GM12878 (cell line): ENCODE measurements at regions not wholly inside any gene's neighbourhood (a gene's known extent, or its start where the extent isn't known, plus 50 kb on each side); places are given as distances from the start of the nearest gene placed in this dataset.

Source experiments
- ATAC-seq: fragments of 200-7000 bp; cut with Tn5 transposase; 3 replicates; pipeline ENCODE4 v1.9.1; 2020; ENCODE audit warnings: mild to moderate bottlenecking, moderate library complexity
- BruUV-seq: library from RNA; stranded (reverse); fragments of 400-500 nt; replicated peaks from 2 replicates; lab custom pipeline; 2021; lab: Mats Ljungman, UMichigan
- CTCF ChIA-PET: fragments of 300-600 bp; sonication (Branson Sonifier 250); formaldehyde crosslinking; extraction: SDS; loops from one replicate; lab custom pipeline; 2021; ENCODE audit warnings: inconsistent platforms; lab: Yijun Ruan, JAX
- POLR2A ChIA-PET: fragments of 350-600 bp; formaldehyde crosslinking; extraction: SDS; loops from one replicate; lab custom pipeline; 2021; ENCODE audit warnings: inconsistent platforms; lab: Charles Lee
- RAD21 ChIA-PET: fragments of 300-600 bp; sonication (Branson Sonifier 250); formaldehyde crosslinking; loops from one replicate; lab custom pipeline; 2023; ENCODE audit warnings: antibody characterized with exemption; ENCODE audit not compliant: unreplicated experiment; lab: Charles Lee
- SMC1A ChIA-PET: fragments of 300-600 bp; sonication (Branson Sonifier 250); formaldehyde crosslinking; loops from one replicate; lab custom pipeline; 2023; ENCODE audit not compliant: unreplicated experiment, uncharacterized antibody; lab: Charles Lee
- DNase-seq: peaks from one replicate; pipeline ENCODE4 v3.0.0-alpha.2; 2011; ENCODE audit warnings: low read depth, low spot score
- FAIRE-seq: peaks from 3 replicates; lab custom pipeline; 2011; peaks lifted over from hg19 to GRCh38; lab: Jason Lieb, UNC
- H2AFZ ChIP-seq: 2 replicates; pipeline ENCODE4 v1.6.0; 2011; ENCODE audit warnings: low read depth, low read length, control low read depth; ENCODE audit not compliant: control insufficient read depth
- H3K27ac ChIP-seq: 2 replicates; pipeline ENCODE4 v1.5.1; 2011; ENCODE audit warnings: control low read depth; ENCODE audit not compliant: control insufficient read depth, insufficient read depth
- H3K27me3 ChIP-seq, 2 experiments: replicated peaks in 1 of 2; 2 replicates each; pipeline versions ENCODE4 v1.6.0 to v1.6.1; 2011; ENCODE audit warnings: low read length in 1 of 2; ENCODE audit not compliant: control insufficient read depth in 2 of 2, insufficient read depth in 2 of 2
- H3K36me3 ChIP-seq, 2 experiments: 2 replicates each; pipeline ENCODE4 v1.5.1; 2011; ENCODE audit warnings: low read length in 1 of 2; ENCODE audit not compliant: control insufficient read depth in 2 of 2, insufficient read depth in 2 of 2
- H3K4me1 ChIP-seq: 2 replicates; pipeline ENCODE4 v1.6.1; 2011; ENCODE audit warnings: mild to moderate bottlenecking, low read length, moderate library complexity, mixed read lengths; ENCODE audit not compliant: control insufficient read depth, insufficient read depth
- H3K4me2 ChIP-seq: 2 replicates; pipeline ENCODE4 v1.6.0; 2011; ENCODE audit warnings: control low read depth; ENCODE audit not compliant: control insufficient read depth, insufficient read depth
- H3K4me3 ChIP-seq: fragments of 200-600 bp; sonication (generic); 2 replicates; pipeline ENCODE4 v1.5.1; 2016
- H3K79me2 ChIP-seq: 2 replicates; pipeline ENCODE4 v1.6.0; 2011; ENCODE audit warnings: low read length; ENCODE audit not compliant: control insufficient read depth, insufficient read depth
- H3K9ac ChIP-seq: 2 replicates; pipeline ENCODE4 v1.8.0; 2011; ENCODE audit warnings: low read length, control low read depth, mixed read lengths; ENCODE audit not compliant: control insufficient read depth, insufficient read depth
- H3K9me3 ChIP-seq: replicated peaks from 3 replicates; pipeline ENCODE4 v1.5.1; 2011; ENCODE audit warnings: mild to moderate bottlenecking, low read length; ENCODE audit not compliant: control insufficient read depth, insufficient read depth
- H4K20me1 ChIP-seq: 2 replicates; pipeline ENCODE4 v1.6.0; 2011; ENCODE audit not compliant: control insufficient read depth, insufficient read depth
- BMI1 ChIP-seq: fragments of 450-650 bp; IDR thresholded peaks from 2 replicates; pipeline ENCODE4 v1.6.1; 2016; ENCODE audit warnings: mild to moderate bottlenecking, moderate library complexity, borderline replicate concordance
- CHD2 ChIP-seq: IDR thresholded peaks from 2 replicates; pipeline ENCODE4 v1.6.1; 2011; ENCODE audit warnings: low read depth, low read length, improper control_type of control experiment, borderline replicate concordance
- GATAD2B ChIP-seq: fragments of 450-650 bp; conservative IDR thresholded peaks from 2 replicates; pipeline ENCODE4 v1.6.1; 2017; ENCODE audit warnings: low read depth, mild to moderate bottlenecking, moderate library complexity
- MYB ChIP-seq: fragments of 150-350 bp; IDR thresholded peaks from 2 replicates; pipeline ENCODE4 v1.6.1; 2014; ENCODE audit warnings: mild to moderate bottlenecking, low read depth, low read length, borderline replicate concordance
- NR2F1 ChIP-seq: fragments of 450-650 bp; conservative IDR thresholded peaks from 2 replicates; pipeline ENCODE4 v1.6.1; 2017; ENCODE audit warnings: mild to moderate bottlenecking
- RAD51 ChIP-seq: fragments of 450-650 bp; IDR thresholded peaks from 2 replicates; pipeline ENCODE4 v1.6.1; 2016; ENCODE audit warnings: moderate library complexity, mild to moderate bottlenecking, inconsistent platforms
- SIX5 ChIP-seq: IDR thresholded peaks from 2 replicates; pipeline ENCODE4 v1.6.1; 2011; ENCODE audit warnings: mild to moderate bottlenecking, low read depth, low read length, moderate library complexity; ENCODE audit not compliant: severe bottlenecking
- SMC3 ChIP-seq: IDR thresholded peaks from 2 replicates; pipeline ENCODE4 v1.6.1; 2011; ENCODE audit warnings: low read length, improper control_type of control experiment, borderline replicate concordance
- SREBF2 ChIP-seq: IDR thresholded peaks from 2 replicates; pipeline ENCODE4 v1.6.1; 2012; ENCODE audit warnings: mild to moderate bottlenecking, low read length
- SUZ12 ChIP-seq: fragments of 200-600 bp; sonication (generic); IDR thresholded peaks from one replicate; pipeline ENCODE4 v1.6.1; 2018; ENCODE audit warnings: antibody characterized with exemption, mild to moderate bottlenecking; ENCODE audit not compliant: unreplicated experiment
- YBX1 ChIP-seq: fragments of 450-650 bp; IDR thresholded peaks from 2 replicates; pipeline ENCODE4 v1.6.1; 2016; ENCODE audit warnings: antibody characterized with exemption
- ZBED1 ChIP-seq: IDR thresholded peaks from 2 replicates; pipeline ENCODE4 v1.6.1; 2016; ENCODE audit warnings: borderline replicate concordance
- ZZZ3 ChIP-seq: IDR thresholded peaks from 2 replicates; pipeline ENCODE4 v1.6.1; 2011; ENCODE audit warnings: low read depth; ENCODE audit not compliant: control insufficient read depth, insufficient read length
- WGBS: methylation state at CpG from one replicate; pipeline ENCODE4 v1.1.6; 2016; ENCODE audit warnings: low lambda C conversion rate; ENCODE audit not compliant: insufficient replicate concordance, insufficient coverage; ENCODE audit errors: missing lambda C conversion rate; 5-methylcytosine and 5-hydroxymethylcytosine counted together
- in situ Hi-C: fragments of 300-500 bp; cut with MboI; formaldehyde crosslinking; loops from 9 replicates; pipeline ENCODE4 v1.14.3; 2018; ENCODE audit warnings: mixed read lengths
- intact Hi-C: fragments of 100-400 bp; cut with micrococcal nuclease; formaldehyde crosslinking; loops from one replicate; pipeline ENCODE4 v1.14.2; 2022; ENCODE audit not compliant: unreplicated experiment
- TF ChIP-seq, protein P1 (sequence below): fragments of 450-650 bp; IDR thresholded peaks from 2 replicates; pipeline ENCODE4 v1.6.1; 2018; ENCODE audit warnings: mild to moderate bottlenecking, low read depth, moderate library complexity; ENCODE audit not compliant: partially characterized antibody
- TF ChIP-seq, protein P2 (sequence below): IDR thresholded peaks from 2 replicates; pipeline ENCODE4 v1.6.1; 2012; ENCODE audit warnings: low read depth, low read length, improper control_type of control experiment
- TF ChIP-seq, protein P3 (sequence below): fragments of 450-650 bp; IDR thresholded peaks from 2 replicates; pipeline ENCODE4 v1.6.1; 2016; ENCODE audit warnings: mild to moderate bottlenecking, moderate library complexity, borderline replicate concordance
- TF ChIP-seq, protein P4 (sequence below): IDR thresholded peaks from 2 replicates; pipeline ENCODE4 v1.6.1; 2011; ENCODE audit warnings: mild to moderate bottlenecking, low read depth, low read length, moderate library complexity; ENCODE audit not compliant: insufficient replicate concordance

DNA sequence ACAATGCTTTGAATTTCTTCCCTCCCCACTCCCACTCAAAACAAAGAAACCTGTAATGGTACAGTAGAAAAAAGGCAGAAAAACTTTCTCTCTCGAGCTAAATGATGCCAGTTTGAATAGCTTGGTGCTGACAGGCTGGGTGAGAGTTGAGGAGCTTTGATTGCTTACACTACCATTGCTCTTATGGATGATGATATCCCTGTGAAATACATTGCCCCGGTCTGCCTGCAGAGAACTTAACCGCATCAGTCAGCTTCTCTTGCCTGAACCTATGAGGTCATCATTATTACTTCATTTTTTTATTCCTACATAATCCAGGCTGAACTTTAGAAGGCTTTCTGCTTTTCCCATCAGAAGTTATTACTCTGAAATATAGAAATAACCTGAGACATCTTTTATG, 69.3 kb downstream of the ISL1 start:
- RAD21 ChIA-PET = no interaction called here
- DNase-seq = no peak
- Histone ChIP-seq H4K20me1 (no peaks in the 10 kb centered on the region), H3K79me2 (no peaks in the 10 kb centered on the region), H3K36me3 (no peaks in the 10 kb centered on the region), H3K27me3 (no peaks in the 10 kb centered on the region), H3K9ac (no peak overlapping the region), H3K4me1 (no peaks in the 10 kb centered on the region), H3K4me3 (no peak overlapping the region), H2AFZ (no peak overlapping the region), H3K9me3 (no peaks in the 10 kb centered on the region), H3K4me2 (no peak overlapping the region), H3K27ac (no peak overlapping the region)
- POLR2A ChIA-PET = no interaction called here
- CTCF ChIA-PET = interaction anchor here (1.8 kb wide), 1 partner anchor 20 kb away, joined by 4 read pairs; no protein-coding TSS in a partner anchor
- BruUV-seq = no TSS peak
- whole genome bisulfite sequencing = 46% methylated on average over 3 of the region's 3 CpGs
- SMC1A ChIA-PET = no interaction called here
- in situ Hi-C loops (no loop called here), intact Hi-C loops (no loop called here)
- ATAC-seq = no peak
- FAIRE-seq = no peak
- TF ChIP-seq, protein P1, sequence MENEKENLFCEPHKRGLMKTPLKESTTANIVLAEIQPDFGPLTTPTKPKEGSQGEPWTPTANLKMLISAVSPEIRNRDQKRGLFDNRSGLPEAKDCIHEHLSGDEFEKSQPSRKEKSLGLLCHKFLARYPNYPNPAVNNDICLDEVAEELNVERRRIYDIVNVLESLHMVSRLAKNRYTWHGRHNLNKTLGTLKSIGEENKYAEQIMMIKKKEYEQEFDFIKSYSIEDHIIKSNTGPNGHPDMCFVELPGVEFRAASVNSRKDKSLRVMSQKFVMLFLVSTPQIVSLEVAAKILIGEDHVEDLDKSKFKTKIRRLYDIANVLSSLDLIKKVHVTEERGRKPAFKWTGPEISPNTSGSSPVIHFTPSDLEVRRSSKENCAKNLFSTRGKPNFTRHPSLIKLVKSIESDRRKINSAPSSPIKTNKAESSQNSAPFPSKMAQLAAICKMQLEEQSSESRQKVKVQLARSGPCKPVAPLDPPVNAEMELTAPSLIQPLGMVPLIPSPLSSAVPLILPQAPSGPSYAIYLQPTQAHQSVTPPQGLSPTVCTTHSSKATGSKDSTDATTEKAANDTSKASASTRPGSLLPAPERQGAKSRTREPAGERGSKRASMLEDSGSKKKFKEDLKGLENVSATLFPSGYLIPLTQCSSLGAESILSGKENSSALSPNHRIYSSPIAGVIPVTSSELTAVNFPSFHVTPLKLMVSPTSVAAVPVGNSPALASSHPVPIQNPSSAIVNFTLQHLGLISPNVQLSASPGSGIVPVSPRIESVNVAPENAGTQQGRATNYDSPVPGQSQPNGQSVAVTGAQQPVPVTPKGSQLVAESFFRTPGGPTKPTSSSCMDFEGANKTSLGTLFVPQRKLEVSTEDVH = no peak
- TF ChIP-seq, protein P2, sequence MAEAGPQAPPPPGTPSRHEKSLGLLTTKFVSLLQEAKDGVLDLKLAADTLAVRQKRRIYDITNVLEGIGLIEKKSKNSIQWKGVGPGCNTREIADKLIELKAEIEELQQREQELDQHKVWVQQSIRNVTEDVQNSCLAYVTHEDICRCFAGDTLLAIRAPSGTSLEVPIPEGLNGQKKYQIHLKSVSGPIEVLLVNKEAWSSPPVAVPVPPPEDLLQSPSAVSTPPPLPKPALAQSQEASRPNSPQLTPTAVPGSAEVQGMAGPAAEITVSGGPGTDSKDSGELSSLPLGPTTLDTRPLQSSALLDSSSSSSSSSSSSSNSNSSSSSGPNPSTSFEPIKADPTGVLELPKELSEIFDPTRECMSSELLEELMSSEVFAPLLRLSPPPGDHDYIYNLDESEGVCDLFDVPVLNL = no peak
- TF ChIP-seq NR2F1 (no peak), CHD2 (no peak), ZBED1 (no peak), YBX1 (no peak), SREBF2 (no peak), ZZZ3 (no peak), RAD51 (no peak), SIX5 (no peak), SMC3 (no peak), SUZ12 (no peak), BMI1 (no peak), GATAD2B (no peak), MYB (no peak)
- TF ChIP-seq, protein P3, sequence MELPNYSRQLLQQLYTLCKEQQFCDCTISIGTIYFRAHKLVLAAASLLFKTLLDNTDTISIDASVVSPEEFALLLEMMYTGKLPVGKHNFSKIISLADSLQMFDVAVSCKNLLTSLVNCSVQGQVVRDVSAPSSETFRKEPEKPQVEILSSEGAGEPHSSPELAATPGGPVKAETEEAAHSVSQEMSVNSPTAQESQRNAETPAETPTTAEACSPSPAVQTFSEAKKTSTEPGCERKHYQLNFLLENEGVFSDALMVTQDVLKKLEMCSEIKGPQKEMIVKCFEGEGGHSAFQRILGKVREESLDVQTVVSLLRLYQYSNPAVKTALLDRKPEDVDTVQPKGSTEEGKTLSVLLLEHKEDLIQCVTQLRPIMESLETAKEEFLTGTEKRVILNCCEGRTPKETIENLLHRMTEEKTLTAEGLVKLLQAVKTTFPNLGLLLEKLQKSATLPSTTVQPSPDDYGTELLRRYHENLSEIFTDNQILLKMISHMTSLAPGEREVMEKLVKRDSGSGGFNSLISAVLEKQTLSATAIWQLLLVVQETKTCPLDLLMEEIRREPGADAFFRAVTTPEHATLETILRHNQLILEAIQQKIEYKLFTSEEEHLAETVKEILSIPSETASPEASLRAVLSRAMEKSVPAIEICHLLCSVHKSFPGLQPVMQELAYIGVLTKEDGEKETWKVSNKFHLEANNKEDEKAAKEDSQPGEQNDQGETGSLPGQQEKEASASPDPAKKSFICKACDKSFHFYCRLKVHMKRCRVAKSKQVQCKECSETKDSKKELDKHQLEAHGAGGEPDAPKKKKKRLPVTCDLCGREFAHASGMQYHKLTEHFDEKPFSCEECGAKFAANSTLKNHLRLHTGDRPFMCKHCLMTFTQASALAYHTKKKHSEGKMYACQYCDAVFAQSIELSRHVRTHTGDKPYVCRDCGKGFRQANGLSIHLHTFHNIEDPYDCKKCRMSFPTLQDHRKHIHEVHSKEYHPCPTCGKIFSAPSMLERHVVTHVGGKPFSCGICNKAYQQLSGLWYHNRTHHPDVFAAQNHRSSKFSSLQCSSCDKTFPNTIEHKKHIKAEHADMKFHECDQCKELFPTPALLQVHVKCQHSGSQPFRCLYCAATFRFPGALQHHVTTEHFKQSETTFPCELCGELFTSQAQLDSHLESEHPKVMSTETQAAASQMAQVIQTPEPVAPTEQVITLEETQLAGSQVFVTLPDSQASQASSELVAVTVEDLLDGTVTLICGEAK = no peak
- TF ChIP-seq, protein P4, sequence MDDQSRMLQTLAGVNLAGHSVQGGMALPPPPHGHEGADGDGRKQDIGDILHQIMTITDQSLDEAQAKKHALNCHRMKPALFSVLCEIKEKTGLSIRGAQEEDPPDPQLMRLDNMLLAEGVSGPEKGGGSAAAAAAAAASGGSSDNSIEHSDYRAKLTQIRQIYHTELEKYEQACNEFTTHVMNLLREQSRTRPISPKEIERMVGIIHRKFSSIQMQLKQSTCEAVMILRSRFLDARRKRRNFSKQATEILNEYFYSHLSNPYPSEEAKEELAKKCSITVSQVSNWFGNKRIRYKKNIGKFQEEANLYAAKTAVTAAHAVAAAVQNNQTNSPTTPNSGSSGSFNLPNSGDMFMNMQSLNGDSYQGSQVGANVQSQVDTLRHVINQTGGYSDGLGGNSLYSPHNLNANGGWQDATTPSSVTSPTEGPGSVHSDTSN = no peak
